ENCODE measurements at regions not wholly inside any gene's neighbourhood (a gene's known extent, or its start where the extent isn't known, plus 50 kb on each side); places are given as distances from the start of the nearest gene placed in this dataset.

GRCh38 chr18:27695052-27695451, 481.9 kb downstream of the CDH2 start:
- no peak for DNase-seq (ENCODE audit: low spot score)

- no peak for DNase-seq (ENCODE audit: low spot score)
Observed at GRCh38 chr18:27688581-27688980, 488.3 kb downstream of the CDH2 start.

GRCh38 chr18:27687351-27687979, 489.5 kb downstream of the CDH2 start:
- DNase-seq (ENCODE audit: low spot score) = no peak

GRCh38 chr18:27685807-27686412, 491.0 kb downstream of the CDH2 start:
- peak; percentile 25 for DNase-seq (ENCODE audit: low spot score)

- DNase-seq (ENCODE audit: low spot score) = no peak
Observed at GRCh38 chr18:27685091-27685490, 491.8 kb downstream of the CDH2 start.

GRCh38 chr18:27674411-27674810, 489.3 kb upstream of the CHST9 start:
- no peak for DNase-seq (ENCODE audit: low spot score)

- no peak for DNase-seq (ENCODE audit: low spot score)
Observed at GRCh38 chr18:27673861-27674260, 488.8 kb upstream of the CHST9 start.

- DNase-seq (ENCODE audit: low spot score) = no peak
Observed at GRCh38 chr18:27668158-27668557, 483.1 kb upstream of the CHST9 start.

- DNase-seq (ENCODE audit: low spot score) = no peak
Observed at GRCh38 chr18:27667064-27667463, 482.0 kb upstream of the CHST9 start.

- no peak for DNase-seq (ENCODE audit: low spot score)
Observed at GRCh38 chr18:27666016-27666415, 480.9 kb upstream of the CHST9 start.

GRCh38 chr18:27665264-27665799, 480.2 kb upstream of the CHST9 start:
- DNase-seq (ENCODE audit: low spot score) = no peak

- DNase-seq (ENCODE audit: low spot score) = no peak
Observed at GRCh38 chr18:27662949-27663348, 477.8 kb upstream of the CHST9 start.

- DNase-seq (ENCODE audit: low spot score) = no peak
Observed at GRCh38 chr18:27662537-27662936, 477.4 kb upstream of the CHST9 start.

GRCh38 chr18:27661320-27662018, 476.4 kb upstream of the CHST9 start:
- DNase-seq (ENCODE audit: low spot score) = no peak

- DNase-seq (ENCODE audit: low spot score) = no peak
Observed at GRCh38 chr18:27656905-27657304, 471.8 kb upstream of the CHST9 start.

- no peak for DNase-seq (ENCODE audit: low spot score)
Observed at GRCh38 chr18:27656167-27656778, 471.2 kb upstream of the CHST9 start.

- no peak for DNase-seq (ENCODE audit: low spot score)
Observed at GRCh38 chr18:27653247-27653646, 468.1 kb upstream of the CHST9 start.

GRCh38 chr18:27652480-27653121, 467.5 kb upstream of the CHST9 start:
- no peak for DNase-seq (ENCODE audit: low spot score)

GRCh38 chr18:27649621-27650020, 464.5 kb upstream of the CHST9 start:
- no peak for DNase-seq (ENCODE audit: low spot score)

GRCh38 chr18:27645929-27646328, 460.8 kb upstream of the CHST9 start:
- no peak for DNase-seq (ENCODE audit: low spot score)

- no peak for DNase-seq (ENCODE audit: low spot score)
Observed at GRCh38 chr18:27636576-27637085, 451.5 kb upstream of the CHST9 start.

GRCh38 chr18:27632706-27633105, 447.6 kb upstream of the CHST9 start:
- DNase-seq (ENCODE audit: low spot score) = no peak

Measured in AG08396 (cell line).